22Rv1 (cell line): ENCODE measurements at regions not wholly inside any gene's neighbourhood (a gene's known extent, or its start where the extent isn't known, plus 50 kb on each side); places are given as distances from the start of the nearest gene placed in this dataset.

Source experiments
- ZFX ChIP-seq: fragments of 450-650 bp; IDR thresholded peaks from 2 replicates; pipeline ENCODE4 v1.6.1; 2017; ENCODE audit warnings: antibody characterized with exemption, borderline replicate concordance
- TF ChIP-seq, protein P1 (sequence below): fragments of 450-650 bp; IDR thresholded peaks from 2 replicates; pipeline ENCODE4 v1.5.1; 2017; ENCODE audit warnings: mild to moderate bottlenecking

DNA sequence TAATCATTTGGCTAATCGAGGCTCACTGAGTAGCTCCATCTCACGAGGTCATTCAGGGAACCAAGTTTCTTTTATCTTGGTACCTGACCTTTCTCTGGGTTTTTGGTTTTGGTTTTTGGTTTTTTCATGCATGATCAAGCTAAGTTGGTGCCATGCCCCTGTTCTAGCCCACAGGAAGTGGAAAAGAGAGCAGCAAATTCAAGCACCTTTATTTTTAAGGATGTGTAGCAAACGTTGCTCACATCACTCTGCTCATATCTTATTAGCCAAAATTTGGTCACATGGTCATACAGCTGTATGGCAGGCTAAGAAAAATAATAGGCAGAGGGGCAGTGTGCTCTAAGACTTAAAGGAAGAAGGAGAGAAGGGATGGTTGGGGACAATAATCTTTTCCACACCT lies 593.5 kb downstream of the DIAPH3 start:
- TF ChIP-seq, protein P1, sequence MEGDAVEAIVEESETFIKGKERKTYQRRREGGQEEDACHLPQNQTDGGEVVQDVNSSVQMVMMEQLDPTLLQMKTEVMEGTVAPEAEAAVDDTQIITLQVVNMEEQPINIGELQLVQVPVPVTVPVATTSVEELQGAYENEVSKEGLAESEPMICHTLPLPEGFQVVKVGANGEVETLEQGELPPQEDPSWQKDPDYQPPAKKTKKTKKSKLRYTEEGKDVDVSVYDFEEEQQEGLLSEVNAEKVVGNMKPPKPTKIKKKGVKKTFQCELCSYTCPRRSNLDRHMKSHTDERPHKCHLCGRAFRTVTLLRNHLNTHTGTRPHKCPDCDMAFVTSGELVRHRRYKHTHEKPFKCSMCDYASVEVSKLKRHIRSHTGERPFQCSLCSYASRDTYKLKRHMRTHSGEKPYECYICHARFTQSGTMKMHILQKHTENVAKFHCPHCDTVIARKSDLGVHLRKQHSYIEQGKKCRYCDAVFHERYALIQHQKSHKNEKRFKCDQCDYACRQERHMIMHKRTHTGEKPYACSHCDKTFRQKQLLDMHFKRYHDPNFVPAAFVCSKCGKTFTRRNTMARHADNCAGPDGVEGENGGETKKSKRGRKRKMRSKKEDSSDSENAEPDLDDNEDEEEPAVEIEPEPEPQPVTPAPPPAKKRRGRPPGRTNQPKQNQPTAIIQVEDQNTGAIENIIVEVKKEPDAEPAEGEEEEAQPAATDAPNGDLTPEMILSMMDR: no peak
- no peak for TF ChIP-seq ZFX
